GM18499 (cell line): ENCODE measurements at regions not wholly inside any gene's neighbourhood (a gene's known extent, or its start where the extent isn't known, plus 50 kb on each side); places are given as distances from the start of the nearest gene placed in this dataset.

Experiments used
- ATAC-seq: cut with Tn5 transposase; IDR thresholded peaks from one replicate; pipeline ENCODE4 v1.9.1; 2021; ENCODE audit warnings: moderate number of reproducible peaks; ENCODE audit not compliant: insufficient read depth, unreplicated experiment

DNA sequence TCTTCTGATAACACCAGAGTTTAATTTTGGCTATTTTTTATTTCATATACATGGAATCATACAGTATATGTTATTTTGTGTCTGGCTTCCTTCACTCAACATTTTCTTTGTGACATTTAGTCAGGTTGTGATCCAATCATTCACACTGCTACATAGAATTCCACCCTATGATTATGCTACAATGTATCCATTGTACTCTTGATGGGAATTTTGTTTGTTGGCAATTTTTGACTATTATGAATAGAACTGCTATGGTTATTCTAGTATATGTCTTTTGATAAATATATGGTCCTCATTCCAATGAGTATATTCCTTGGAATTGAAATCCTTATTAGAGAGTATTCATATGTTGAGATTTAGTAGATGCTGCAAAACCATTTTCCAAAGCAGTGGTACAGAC is 936.4 kb upstream of the CHAC2 start:
- ATAC-seq = no peak

DNA sequence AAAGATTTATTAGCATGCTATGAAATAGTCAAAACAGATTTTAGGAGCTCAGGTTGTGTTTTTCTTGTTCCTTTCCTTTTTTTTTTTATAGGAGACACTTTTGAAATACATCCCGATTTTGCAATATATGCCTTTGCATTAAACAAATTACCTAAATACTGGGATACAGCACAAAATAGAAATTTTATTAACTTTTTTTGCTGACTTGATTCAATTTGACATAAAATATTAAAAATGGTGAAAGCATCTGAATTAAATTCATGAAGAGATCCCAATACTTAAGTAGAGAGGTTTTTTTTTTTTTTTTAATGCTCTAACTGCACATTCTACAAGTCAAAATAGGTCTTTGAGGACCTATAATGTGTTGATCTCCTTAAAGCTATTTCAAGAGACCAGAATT is 939.5 kb upstream of the CHAC2 start:
- no peak for ATAC-seq

GRCh38 chr2:52821631-52822030 is 946.0 kb upstream of the CHAC2 start:
- no peak for ATAC-seq

- no peak for ATAC-seq
Measured at GRCh38 chr2:52818958-52819357, 948.6 kb upstream of the CHAC2 start.

DNA sequence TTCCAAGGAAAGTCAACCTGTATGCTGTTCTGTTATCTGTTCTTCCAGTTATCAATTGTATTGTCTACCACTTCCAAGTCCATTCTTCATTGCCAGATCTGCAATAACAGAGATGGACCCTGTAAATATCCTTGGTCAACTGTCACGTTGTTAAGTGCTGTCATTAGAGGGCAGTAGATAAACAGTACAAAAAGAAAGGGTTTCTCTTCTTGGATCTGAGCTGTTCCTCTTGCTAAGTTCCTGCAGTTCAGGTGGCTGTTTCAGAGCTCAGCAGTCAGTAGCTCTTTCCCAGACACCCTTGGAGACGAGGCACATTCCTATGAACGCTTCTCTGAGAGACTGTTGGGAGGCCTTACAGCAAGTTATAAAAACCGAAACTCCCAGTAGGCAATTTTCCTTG is 957.1 kb upstream of the CHAC2 start:
- ATAC-seq = no peak

GRCh38 chr2:52805901-52806410 is 961.6 kb upstream of the CHAC2 start:
- no peak for ATAC-seq

GRCh38 chr2:52794581-52794980 is 973.0 kb upstream of the CHAC2 start:
- no peak for ATAC-seq

- no peak for ATAC-seq
Measured at GRCh38 chr2:52779446-52779845, 988.2 kb upstream of the CHAC2 start.

GRCh38 chr2:52776571-52776970 is 991.0 kb upstream of the CHAC2 start:
- ATAC-seq = no peak

DNA sequence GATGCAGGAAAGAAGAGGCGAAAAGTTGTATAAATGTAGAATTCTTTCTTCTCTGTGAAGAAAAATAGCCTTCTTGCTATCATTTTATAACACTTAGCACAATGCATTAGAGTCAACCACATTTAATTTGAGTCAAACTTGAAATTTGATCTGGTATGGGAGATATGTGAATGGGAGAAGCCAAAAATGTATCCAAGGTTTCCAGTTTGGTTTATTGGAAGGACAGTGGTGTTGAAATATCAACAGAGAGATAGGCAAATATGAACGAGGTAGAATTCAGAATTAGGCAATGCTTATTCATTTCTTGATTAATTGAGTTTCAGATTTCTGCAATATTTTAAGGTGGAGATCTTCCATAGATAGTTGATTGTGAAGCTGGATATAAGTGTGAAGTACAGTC is 991.9 kb upstream of the CHAC2 start:
- ATAC-seq = no peak

DNA sequence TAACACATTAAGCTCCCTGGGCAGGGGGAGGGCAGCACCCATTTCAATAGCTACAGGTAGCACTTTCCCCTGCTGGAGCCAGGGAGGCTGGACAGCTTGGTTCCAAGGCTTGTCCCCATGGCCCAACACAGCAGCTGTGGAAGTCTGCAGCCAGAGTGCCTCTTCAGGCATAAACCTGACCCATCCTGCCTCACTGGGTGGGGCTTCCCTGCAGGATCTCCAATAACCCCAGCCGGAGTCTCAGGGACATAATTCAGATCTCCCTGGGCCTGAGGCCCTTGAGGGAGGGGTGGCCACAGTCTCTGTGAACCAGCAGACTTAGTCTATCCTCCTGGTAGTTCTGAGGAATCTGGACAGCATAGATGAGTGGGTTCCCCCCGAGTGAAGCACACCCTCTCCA is 1001.9 kb upstream of the CHAC2 start:
- no peak for ATAC-seq

DNA sequence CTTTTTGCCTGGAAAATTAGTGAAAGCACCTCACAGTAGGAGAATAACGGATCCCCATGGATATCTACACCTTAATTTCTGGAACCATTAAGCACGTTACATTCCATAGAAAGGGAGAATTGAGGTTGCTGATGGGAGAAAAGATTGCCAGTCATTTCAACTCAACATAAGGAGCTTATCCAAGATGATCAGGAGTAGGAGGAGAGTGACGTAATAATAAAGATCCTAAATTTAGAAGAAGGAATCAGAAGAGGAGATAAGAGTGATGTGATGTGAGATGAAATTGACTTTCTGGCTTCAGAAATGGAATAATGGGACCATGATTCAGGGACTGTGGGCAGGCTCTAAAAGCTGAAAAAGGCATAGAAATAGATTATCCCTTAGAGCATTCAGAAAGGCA is 1017.8 kb upstream of the CHAC2 start:
- no peak for ATAC-seq

DNA sequence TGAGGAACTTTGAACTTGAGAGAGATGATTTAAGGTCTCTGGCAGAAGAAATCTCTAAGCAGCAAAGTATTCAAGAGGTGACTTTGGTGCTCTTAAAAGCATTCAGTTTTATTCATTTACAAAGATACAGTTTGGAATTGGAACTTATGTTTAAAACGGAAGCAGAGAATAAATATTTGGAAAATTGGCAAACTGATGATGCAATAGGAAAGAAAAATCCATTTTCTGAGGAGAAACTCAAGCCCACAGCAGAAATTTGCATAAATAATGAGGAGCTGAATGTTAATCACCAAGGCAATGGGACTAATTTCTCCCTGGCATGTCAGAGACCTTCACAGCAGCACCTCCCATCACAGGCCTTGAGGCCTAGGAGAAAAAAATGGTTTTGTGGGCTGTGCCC is 1022.5 kb upstream of the CHAC2 start:
- ATAC-seq = no peak

DNA sequence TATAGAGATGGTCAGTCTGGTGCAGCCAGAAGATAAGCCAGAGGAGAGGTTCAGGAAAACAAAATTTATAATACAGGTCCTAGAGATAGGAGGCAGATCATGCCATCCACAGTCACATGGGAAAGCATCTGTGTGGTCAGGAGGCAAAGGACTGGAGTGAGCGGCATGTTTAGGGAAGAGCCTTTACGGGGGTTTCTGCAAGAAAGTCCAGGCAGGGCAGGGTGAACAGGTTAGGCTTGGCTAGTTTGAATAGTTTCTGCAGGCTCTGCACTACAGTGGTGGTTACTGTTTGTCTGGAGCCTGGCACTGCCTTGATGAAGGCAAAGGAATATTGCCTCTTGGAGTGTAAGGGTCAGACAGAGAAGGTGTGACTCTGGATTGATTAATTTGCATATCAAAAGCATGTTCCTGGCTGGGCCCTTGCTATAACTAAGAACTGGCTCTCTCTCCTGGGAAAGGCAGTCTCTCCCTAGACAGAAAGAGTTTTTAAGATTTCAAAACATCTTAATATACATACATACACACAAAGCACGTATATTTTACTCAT is 1034.7 kb upstream of the CHAC2 start:
- ATAC-seq = no peak

DNA sequence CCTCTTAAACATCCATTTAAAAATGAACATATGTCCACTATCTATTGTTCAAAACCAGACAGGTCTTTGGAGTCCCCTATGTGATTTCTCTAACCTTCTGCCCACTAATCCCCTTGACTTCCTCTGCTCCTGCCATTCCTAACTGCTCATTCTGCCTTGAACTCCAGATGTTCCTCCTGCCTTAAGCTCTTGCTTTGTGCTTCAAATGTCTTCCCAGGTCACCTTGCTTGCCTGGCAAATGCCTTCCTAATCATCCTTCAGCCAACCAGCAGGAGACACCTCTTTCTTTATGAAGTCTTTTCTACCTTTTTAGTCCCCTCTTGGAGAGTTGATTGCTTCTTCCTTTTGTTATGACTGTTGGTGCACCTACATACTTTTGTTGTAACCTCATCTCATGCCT is 1043.0 kb upstream of the CHAC2 start:
- no peak for ATAC-seq

DNA sequence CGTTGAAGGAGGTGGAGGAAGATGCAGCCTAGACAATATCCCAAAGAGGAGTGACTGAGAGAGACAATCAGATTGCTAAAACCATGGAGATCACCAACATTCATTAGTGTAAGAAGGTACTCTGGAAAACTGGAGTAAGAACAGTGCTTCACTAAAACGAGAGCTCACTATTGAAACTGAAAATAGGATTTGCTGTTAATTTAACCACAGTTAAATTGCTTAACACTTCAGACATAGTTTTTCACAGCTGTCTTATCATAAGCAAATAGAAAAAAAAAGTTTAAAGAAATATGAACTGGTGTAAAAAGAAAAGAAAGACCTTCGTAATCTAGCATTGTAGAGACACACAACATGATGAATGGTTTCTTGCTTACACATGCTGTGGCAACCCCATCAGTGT is 1049.8 kb upstream of the CHAC2 start:
- ATAC-seq = no peak

- ATAC-seq = no peak
Measured at GRCh38 chr2:52710810-52711618, 1056.6 kb upstream of the CHAC2 start.

GRCh38 chr2:52704251-52704650 is 1063.4 kb upstream of the CHAC2 start:
- ATAC-seq = no peak

DNA sequence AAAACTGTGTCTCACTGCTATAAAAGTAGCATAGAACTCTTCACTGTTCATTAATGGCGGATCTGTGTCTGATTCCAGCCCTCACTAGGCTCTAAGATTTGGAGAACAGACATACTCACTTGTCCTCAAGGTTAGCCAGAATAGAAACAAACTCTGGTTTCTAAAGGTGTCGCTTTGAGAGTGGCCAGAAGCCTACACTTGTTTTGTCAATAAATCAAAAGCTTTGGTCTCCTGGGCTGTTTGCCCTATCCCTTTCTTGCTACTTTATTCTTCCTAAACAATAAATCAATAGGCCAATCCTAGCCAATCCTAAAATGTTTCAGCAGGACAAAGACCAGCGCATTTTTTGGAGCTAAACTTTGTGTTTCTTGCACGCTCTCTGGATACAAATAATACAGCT is 1064.6 kb upstream of the CHAC2 start:
- no peak for ATAC-seq

- ATAC-seq = no peak
Measured at GRCh38 chr2:52698408-52698807, 1069.2 kb upstream of the CHAC2 start.

DNA sequence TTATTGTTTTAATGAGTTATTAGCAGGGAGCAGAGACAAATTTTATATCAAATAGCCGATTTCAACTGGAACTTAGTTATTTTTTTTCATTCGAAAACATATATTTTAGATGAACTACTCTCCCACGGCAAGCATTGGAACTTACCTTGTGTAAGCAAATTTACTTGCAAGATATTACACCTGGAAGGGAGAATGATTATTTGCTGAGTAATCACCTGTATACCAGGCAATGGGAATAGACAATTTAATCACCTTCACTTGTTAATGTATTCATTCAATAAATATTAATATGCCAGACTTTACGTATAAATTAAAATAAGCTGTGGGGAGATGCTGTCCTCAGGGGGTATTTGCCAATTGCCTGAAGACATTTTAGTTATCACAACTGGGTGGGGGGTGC is 1069.9 kb upstream of the CHAC2 start:
- no peak for ATAC-seq

DNA sequence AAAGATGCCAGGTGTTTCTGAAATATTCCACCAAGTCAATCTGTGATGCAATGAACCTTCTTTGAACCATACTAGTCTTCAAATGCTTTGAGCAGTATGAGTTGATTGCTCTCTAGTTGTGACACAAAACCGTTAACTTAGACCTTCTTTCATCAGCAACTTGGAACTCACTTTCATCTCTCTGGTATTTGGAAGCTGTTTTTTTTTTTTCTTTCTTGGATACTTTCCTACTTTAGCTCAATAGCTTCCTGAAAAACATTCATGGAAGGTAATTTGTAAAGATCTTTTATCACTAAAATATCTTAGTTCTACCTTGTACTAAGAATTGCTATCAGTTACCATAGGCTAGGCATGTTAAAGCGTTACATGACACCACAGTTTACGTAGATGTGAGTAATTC is 1071.9 kb upstream of the CHAC2 start:
- ATAC-seq = no peak
